ENCODE measurements at regions not wholly inside any gene's neighbourhood (a gene's known extent, or its start where the extent isn't known, plus 50 kb on each side); places are given as distances from the start of the nearest gene placed in this dataset.
"Not testable (repeated sequence)": the region's sequence is repeated elsewhere in the genome, so short reads cannot be mapped to it uniquely, and the experiment has no call there.

DNA sequence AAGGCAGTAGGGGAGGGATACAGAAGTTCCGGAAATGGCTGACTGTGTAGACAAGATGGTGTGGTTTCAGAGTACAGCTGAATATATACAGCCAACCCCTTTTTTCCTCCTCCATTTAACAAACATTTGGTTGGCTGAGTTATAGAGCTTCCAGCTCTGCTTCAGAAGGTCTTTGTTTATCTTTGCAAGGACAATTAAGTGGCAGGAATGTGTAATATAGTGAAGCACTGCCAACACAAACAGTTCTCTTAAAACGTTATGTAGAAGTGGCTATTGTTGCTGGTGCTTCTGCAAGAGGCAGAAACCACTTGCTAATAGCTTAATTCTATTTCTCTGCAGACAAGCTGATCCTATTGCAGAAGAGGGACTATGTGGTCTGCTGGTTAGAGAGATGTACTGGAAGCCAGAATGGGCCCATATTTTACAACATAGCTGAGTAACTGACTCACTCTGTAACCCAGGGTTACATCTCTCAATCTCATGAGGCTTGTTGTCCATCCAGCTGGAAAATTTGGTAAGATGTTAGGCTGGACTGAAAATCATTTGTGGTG, 62.7 kb upstream of the OSMR start:
- intact Hi-C loops (cut with DNase I): loop anchor here (10.0 kb wide), 1 partner anchor 228 kb away; the partner anchor contains the start of gene LIFR
- TF ChIP-seq EP300 (IDR thresholded peaks at IDR 0.05) (peak in 1 of 4 donors; percentile 8), POLR2A (IDR thresholded peaks at IDR 0.05) (no peak), POLR2AphosphoS5 (IDR thresholded peaks at IDR 0.05) (peak in 3 of 4 donors; percentile 27 to 45 (median 39))
- no peak overlapping the region for H3K4me3 ChIP-seq
- H3K36me3 ChIP-seq: no peaks in the 10 kb centered on the region
- 9 to 33% methylated on average over 2 of the region's 2 CpGs for WGBS, 2 donors
- no peaks in the 10 kb centered on the region for H3K9me3 ChIP-seq
- peak overlapping the region; percentile 29 to 63 (median 58) for H3K27ac ChIP-seq
- H3K27me3 ChIP-seq: no peaks in the 10 kb centered on the region
- peaks cover 0 to 32% (median 22%) of the 10 kb centered on the region in 4 donors for H3K4me1 ChIP-seq
- no peak for DNase-seq

DNA sequence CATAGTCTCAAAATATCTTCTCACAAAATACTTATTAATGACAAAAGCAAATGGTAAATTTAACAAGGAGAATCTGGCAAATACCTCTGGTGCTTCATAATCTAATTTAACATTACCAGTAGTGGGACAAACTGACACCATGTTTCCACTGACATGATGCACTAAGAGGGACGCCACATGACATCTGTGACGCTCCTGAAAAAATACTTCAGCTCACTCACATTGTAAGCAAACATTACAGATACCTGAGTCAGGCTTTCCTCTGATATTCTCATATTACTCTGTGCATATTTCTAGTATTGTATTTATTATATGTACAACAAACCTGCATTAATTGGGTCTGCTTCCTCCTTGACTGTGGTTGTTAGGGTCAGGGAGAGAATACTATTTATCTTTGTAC, 56.7 kb upstream of the OSMR start:
- Histone ChIP-seq H3K4me1 (peaks cover 0 to 3% (median under 1%) of the 10 kb centered on the region in 4 donors), H3K4me3 (no peak overlapping the region), H3K27ac (no peak overlapping the region), H3K27me3 (no peaks in the 10 kb centered on the region), H3K9me3 (no peaks in the 10 kb centered on the region), H3K36me3 (no peaks in the 10 kb centered on the region)
- intact Hi-C loops (cut with DNase I): loop anchor here (10.0 kb wide), 1 partner anchor 234 kb away; the partner anchor contains the start of gene LIFR
- 87 to 95% methylated on average over 2 of the region's 2 CpGs for WGBS, 2 donors
- no peak for DNase-seq
- TF ChIP-seq EP300 (IDR thresholded peaks at IDR 0.05) (no peak), POLR2AphosphoS5 (IDR thresholded peaks at IDR 0.05) (no peak), POLR2A (IDR thresholded peaks at IDR 0.05) (no peak)
- TF ChIP-seq, protein P1, sequence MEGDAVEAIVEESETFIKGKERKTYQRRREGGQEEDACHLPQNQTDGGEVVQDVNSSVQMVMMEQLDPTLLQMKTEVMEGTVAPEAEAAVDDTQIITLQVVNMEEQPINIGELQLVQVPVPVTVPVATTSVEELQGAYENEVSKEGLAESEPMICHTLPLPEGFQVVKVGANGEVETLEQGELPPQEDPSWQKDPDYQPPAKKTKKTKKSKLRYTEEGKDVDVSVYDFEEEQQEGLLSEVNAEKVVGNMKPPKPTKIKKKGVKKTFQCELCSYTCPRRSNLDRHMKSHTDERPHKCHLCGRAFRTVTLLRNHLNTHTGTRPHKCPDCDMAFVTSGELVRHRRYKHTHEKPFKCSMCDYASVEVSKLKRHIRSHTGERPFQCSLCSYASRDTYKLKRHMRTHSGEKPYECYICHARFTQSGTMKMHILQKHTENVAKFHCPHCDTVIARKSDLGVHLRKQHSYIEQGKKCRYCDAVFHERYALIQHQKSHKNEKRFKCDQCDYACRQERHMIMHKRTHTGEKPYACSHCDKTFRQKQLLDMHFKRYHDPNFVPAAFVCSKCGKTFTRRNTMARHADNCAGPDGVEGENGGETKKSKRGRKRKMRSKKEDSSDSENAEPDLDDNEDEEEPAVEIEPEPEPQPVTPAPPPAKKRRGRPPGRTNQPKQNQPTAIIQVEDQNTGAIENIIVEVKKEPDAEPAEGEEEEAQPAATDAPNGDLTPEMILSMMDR (IDR thresholded peaks at IDR 0.05): no peak

DNA sequence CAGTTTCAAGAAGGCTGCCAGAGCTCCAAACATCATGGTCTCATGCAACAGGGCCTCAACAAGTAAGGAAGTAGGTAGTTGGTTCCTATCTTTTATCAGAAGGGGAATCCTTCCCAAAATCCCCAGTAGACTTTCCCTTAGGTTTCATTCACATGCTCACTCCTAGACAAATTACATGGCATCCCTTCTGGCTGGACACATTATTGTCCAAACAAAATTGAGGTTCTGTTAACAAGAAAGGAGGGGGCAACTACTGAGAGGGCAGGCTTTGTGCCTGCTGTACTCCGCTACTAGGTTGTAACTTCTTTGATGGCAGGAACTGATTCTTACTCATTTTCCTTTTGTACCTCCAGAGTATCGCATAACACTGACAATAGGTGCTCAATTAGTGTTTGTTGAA, 56.0 kb upstream of the OSMR start:
- 91 to 98% methylated on average over 2 of the region's 2 CpGs for WGBS, 2 donors
- intact Hi-C loops (cut with DNase I): loop anchor here (10.0 kb wide), 1 partner anchor 235 kb away; the partner anchor contains the start of gene LIFR

DNA sequence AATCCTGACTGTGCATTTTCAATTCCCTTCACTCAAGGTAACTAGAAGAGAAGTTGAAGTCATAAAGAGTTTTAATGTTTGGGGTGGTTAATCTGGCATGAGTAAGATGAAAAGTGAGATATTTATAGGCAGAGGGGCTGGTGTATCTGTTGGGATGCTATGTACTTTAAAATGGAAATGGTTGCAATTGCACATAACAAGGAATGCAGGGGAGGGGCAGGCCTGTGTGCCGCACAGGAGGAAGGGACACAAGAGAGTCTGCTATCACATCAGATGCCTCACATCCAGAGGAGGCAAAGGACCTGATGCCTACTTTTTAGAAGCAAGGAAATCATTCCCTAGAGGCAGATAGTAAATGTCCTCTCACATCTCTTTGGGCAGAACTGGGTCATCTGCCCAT, 55.5 kb upstream of the OSMR start:
- Histone ChIP-seq H3K27ac (no peak overlapping the region), H3K27me3 (no peaks in the 10 kb centered on the region), H3K36me3 (no peaks in the 10 kb centered on the region), H3K4me3 (no peak overlapping the region), H3K9me3 (no peaks in the 10 kb centered on the region), H3K4me1 (peaks cover 0 to 2% (median 0%) of the 10 kb centered on the region in 4 donors)
- TF ChIP-seq POLR2AphosphoS5 (IDR thresholded peaks at IDR 0.05): no peak
- intact Hi-C loops (cut with DNase I): no loop called here
- no peak for DNase-seq
- 52 to 84% methylated on average over 1 of the region's 1 CpG for WGBS, 2 donors

More for the DNA sequence above, 56.0 kb upstream of the OSMR start:
- H3K36me3 ChIP-seq: no peaks in the 10 kb centered on the region
- H3K9me3 ChIP-seq: no peaks in the 10 kb centered on the region
- no peak for DNase-seq
- no peak overlapping the region for H3K27ac ChIP-seq
- no peak overlapping the region for H3K4me3 ChIP-seq
- TF ChIP-seq POLR2A (IDR thresholded peaks at IDR 0.05) (no peak), POLR2AphosphoS5 (IDR thresholded peaks at IDR 0.05) (no peak), EP300 (IDR thresholded peaks at IDR 0.05) (no peak)
- TF ChIP-seq, protein P1 (IDR thresholded peaks at IDR 0.05): no peak
- H3K27me3 ChIP-seq: no peaks in the 10 kb centered on the region
- H3K4me1 ChIP-seq: no peaks in the 10 kb centered on the region

DNA sequence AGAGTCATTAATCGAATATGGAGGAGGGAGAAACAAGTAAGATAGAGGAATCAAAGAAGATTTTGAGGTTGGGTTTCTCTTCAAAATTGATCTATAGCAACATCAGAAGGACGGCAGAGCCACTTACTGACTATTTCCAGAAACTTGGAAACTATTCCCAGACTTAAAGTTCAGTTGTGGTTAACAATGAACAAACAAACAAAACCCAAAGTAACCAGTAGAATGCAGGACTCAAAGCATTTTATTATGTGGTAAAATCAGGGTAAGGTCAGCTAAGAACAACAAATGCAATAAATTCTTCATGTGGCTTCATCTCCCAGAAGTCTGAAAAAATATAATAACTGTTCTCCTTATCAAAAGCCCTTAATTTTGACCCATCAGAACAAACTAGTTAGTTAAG, 54.9 kb upstream of the OSMR start:
- Histone ChIP-seq H3K27me3 (no peaks in the 10 kb centered on the region), H3K27ac (no peak overlapping the region), H3K36me3 (no peaks in the 10 kb centered on the region), H3K4me1 (peaks cover 0 to 7% (median under 1%) of the 10 kb centered on the region in 4 donors), H3K9me3 (no peaks in the 10 kb centered on the region), H3K4me3 (no peak overlapping the region)
- 19 to 52% methylated on average over 2 of the region's 2 CpGs for WGBS, 2 donors
- TF ChIP-seq POLR2AphosphoS5 (IDR thresholded peaks at IDR 0.05) (no peak), POLR2A (IDR thresholded peaks at IDR 0.05) (no peak), EP300 (IDR thresholded peaks at IDR 0.05) (no peak)
- TF ChIP-seq, protein P1 (IDR thresholded peaks at IDR 0.05): no peak
- no peak for DNase-seq
- intact Hi-C loops (cut with DNase I): no loop called here

DNA sequence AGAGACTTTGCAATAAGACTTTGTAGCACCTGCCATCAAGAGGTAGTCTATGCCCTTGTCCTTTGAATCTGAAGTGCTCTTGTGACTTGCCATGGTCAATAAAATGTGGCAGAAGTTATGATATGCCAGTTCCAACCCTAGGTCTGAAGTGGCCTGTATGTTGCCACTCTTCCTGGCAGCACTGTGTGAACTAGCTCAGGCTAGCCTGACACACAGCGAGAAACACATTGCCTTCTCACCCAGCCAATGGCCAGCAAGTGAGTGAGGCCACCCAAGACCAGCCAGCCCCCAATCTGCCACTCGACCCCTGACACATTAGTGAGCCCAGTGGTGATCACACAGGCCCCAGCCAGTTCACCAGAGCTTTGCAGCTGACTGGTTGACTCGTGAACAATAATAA, 52.7 kb upstream of the OSMR start:
- H3K4me3 ChIP-seq: no peak overlapping the region
- H3K27ac ChIP-seq: no peak overlapping the region
- intact Hi-C loops (cut with DNase I): no loop called here
- 37 to 69% methylated on average over 3 of the region's 3 CpGs for WGBS, 2 donors
- TF ChIP-seq, protein P1 (IDR thresholded peaks at IDR 0.05): no peak
- TF ChIP-seq EP300 (IDR thresholded peaks at IDR 0.05) (no peak), POLR2AphosphoS5 (IDR thresholded peaks at IDR 0.05) (no peak), POLR2A (IDR thresholded peaks at IDR 0.05) (no peak)
- H3K4me1 ChIP-seq: peaks cover 0 to 13% (median 3%) of the 10 kb centered on the region in 4 donors
- no peaks in the 10 kb centered on the region for H3K27me3 ChIP-seq
- no peaks in the 10 kb centered on the region for H3K9me3 ChIP-seq
- H3K36me3 ChIP-seq: no peaks in the 10 kb centered on the region
- DNase-seq: no peak

DNA sequence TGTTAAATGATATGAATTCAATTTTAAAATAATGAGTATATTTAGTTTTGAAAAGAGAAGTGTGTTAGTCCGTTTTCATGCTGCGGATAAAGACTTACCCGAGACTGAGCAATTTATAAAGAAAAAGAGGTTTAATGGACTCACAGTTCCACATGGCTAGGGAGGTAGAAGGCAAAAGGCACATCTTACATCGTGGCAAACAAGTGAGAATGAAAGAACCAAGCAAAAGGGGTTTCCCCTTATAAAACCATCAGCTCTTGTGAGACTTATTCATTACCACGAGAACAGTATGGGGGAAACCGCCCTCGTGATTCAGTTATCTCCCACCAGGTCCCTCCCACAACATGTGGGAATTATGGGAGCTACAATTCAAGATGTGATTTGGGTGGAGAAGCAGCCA, 51.8 kb upstream of the OSMR start:
- H3K27me3 ChIP-seq; H3K36me3 ChIP-seq; H3K4me3 ChIP-seq; intact Hi-C loops (cut with DNase I); H3K27ac ChIP-seq; H3K9me3 ChIP-seq; DNase-seq: not testable (repeated sequence)
- peaks cover 0 to 13% (median 3%) of the 10 kb centered on the region in 4 donors for H3K4me1 ChIP-seq
- WGBS, 2 donors: 70 to 82% methylated on average over 7 of the region's 7 CpGs
